ENCODE measurements at regions not wholly inside any gene's neighbourhood (a gene's known extent, or its start where the extent isn't known, plus 50 kb on each side); places are given as distances from the start of the nearest gene placed in this dataset.
A peak's percentile ranks its signal among the peaks of the same experiment; 100 is the strongest.

DNA sequence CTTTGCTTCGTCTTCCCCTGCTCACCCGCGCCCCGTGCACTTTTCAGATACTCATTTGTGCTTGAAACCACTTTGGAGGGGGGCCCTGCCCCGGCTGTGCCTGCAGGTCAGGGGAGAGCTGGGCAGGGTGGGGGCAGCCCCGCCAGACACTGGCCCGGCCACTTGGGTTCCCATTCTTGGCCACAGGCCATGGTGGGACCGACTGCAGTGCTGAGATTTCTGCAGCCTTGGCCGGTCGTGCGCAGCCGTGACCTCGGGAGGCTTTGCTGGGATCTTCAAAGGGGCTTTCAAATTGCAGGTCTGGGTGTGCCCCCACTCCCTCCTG, 54.5 kb upstream of the TTC34 start:
- no peaks in the 10 kb centered on the region for H3K4me1 ChIP-seq
- H3K36me3 ChIP-seq (ENCODE audit: low read depth, missing control alignments): no peaks in the 10 kb centered on the region
- H3K4me3 ChIP-seq: peak overlapping the region in 1 of 2 donors; percentile 34
- DNase-seq: no peak
- TF ChIP-seq, protein P1, sequence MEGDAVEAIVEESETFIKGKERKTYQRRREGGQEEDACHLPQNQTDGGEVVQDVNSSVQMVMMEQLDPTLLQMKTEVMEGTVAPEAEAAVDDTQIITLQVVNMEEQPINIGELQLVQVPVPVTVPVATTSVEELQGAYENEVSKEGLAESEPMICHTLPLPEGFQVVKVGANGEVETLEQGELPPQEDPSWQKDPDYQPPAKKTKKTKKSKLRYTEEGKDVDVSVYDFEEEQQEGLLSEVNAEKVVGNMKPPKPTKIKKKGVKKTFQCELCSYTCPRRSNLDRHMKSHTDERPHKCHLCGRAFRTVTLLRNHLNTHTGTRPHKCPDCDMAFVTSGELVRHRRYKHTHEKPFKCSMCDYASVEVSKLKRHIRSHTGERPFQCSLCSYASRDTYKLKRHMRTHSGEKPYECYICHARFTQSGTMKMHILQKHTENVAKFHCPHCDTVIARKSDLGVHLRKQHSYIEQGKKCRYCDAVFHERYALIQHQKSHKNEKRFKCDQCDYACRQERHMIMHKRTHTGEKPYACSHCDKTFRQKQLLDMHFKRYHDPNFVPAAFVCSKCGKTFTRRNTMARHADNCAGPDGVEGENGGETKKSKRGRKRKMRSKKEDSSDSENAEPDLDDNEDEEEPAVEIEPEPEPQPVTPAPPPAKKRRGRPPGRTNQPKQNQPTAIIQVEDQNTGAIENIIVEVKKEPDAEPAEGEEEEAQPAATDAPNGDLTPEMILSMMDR (IDR thresholded peaks at IDR 0.05): no peak
- TF ChIP-seq POLR2A (IDR thresholded peaks at IDR 0.05): no peak
- H3K9me3 ChIP-seq: no peaks in the 10 kb centered on the region
- H3K27ac ChIP-seq: no peak overlapping the region
- intact Hi-C loops (cut with DNase I; ENCODE audit: low total_unique reads): no loop called here
- H3K27me3 ChIP-seq: no peaks in the 10 kb centered on the region
- 21 to 37% methylated on average over 13 of the region's 13 CpGs for WGBS, 2 donors

DNA sequence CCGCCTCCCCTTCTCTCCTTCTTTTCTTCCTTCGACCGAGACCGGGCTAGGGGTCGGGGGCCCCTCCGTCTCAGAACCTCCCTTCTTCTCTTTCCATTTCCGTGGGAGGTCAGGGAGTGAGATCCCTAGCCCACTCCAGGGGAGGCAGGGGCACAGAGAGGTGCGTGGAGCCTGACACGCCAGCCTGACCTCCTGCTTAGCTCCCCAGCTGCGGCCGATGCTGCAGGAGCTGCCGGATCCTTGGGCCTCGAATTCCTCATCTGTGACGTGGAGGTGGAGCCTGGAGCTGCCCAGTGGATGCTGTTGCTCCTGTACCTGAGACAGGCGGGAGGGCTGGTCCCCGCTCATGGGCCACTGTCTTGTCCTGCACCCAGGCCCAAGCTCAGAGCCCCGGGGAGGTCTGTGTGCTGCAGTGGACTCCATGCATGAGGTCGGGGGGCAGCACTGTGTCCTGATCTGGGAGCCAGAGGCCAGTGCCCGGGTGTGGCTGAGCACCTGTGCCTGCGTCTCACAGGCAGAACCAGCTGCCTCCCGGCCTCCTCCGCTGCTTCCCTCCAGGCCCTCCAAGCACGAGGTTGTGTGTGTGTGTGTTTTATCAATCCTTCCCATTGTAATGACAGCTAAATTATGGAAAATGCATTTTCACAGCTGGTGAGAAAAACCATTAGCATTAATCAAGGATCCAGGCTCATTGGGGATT, 55.3 kb upstream of the TTC34 start:
- no peak overlapping the region for H3K27ac ChIP-seq
- DNase-seq: no peak
- TF ChIP-seq, protein P1 (IDR thresholded peaks at IDR 0.05): no peak
- TF ChIP-seq POLR2A (IDR thresholded peaks at IDR 0.05): no peak
- H3K27me3 ChIP-seq: no peaks in the 10 kb centered on the region
- no peak overlapping the region for H3K4me3 ChIP-seq
- no peaks in the 10 kb centered on the region for H3K4me1 ChIP-seq
- WGBS, 2 donors: 69 to 79% methylated on average over 11 to 18 of the region's 23 CpGs
- no peaks in the 10 kb centered on the region for H3K9me3 ChIP-seq
- intact Hi-C loops (cut with DNase I; ENCODE audit: low total_unique reads): no loop called here
- no peaks in the 10 kb centered on the region for H3K36me3 ChIP-seq (ENCODE audit: low read depth, missing control alignments)

DNA sequence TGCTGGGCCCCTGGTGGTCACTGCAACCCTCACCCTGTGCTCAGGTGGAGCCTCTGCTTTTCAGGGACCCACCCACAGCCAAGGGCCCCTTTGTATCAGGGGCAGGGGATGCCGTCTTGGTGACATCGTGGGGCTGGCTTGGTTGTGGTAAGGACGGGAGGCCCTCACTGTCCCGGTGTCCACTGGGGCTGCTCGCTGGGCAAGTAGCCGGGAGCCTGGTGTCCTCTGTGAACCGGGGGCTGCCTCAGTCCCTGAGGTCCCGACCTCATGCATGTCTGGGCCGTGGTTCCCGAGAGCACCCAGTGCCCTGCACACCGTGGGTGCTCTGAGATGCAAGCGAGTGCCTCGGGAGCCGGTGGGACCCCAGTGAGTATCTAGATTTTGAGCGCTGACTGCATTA, 56.0 kb upstream of the TTC34 start:
- Histone ChIP-seq H3K4me3 (no peak overlapping the region), H3K27me3 (no peaks in the 10 kb centered on the region)

DNA sequence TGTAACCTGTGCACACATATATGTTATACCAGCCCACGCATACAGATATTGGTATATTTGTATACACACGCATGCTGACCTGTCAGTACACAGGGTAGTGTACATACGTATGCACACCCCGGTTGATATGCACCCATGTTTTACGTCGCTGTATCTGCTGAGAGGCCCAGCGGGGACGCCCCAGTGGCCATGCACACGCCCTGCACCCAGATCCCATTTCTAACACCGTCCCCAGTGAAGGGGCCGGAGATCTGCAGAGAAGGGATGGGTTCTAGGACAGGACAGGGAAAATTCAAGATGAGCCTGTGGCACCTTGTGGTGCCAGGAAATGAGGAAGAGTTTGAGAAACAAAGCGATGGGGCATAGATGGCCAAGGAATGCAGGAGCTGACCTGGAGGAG, 57.2 kb upstream of the TTC34 start:
- H3K4me3 ChIP-seq: no peak overlapping the region
- no peaks in the 10 kb centered on the region for H3K27me3 ChIP-seq
- 94 to 96% methylated on average over 12 of the region's 12 CpGs for WGBS, 2 donors

More for the DNA sequence above, 56.0 kb upstream of the TTC34 start:
- Histone ChIP-seq H3K27ac (no peak overlapping the region), H3K4me1 (no peaks in the 10 kb centered on the region), H3K36me3 (ENCODE audit: low read depth, missing control alignments) (no peaks in the 10 kb centered on the region), H3K9me3 (no peaks in the 10 kb centered on the region)
- no peak for TF ChIP-seq POLR2A (IDR thresholded peaks at IDR 0.05)
- TF ChIP-seq, protein P1 (IDR thresholded peaks at IDR 0.05): no peak
- intact Hi-C loops (cut with DNase I; ENCODE audit: low total_unique reads): no loop called here
- DNase-seq: no peak
- WGBS, 2 donors: 81 to 91% methylated on average over 13 to 15 of the region's 15 CpGs

More for the DNA sequence above, 57.2 kb upstream of the TTC34 start:
- H3K36me3 ChIP-seq (ENCODE audit: low read depth, missing control alignments): no peaks in the 10 kb centered on the region
- no peaks in the 10 kb centered on the region for H3K4me1 ChIP-seq
- no peak for DNase-seq
- TF ChIP-seq, protein P1 (IDR thresholded peaks at IDR 0.05): no peak
- intact Hi-C loops (cut with DNase I; ENCODE audit: low total_unique reads): no loop called here
- no peak overlapping the region for H3K27ac ChIP-seq
- no peaks in the 10 kb centered on the region for H3K9me3 ChIP-seq

All from testis (tissue), 2 donors.